Hepatocyte (in vitro differentiated cells): ENCODE measurements at regions not wholly inside any gene's neighbourhood (a gene's known extent, or its start where the extent isn't known, plus 50 kb on each side); places are given as distances from the start of the nearest gene placed in this dataset.

Experiments
- DNase-seq: peaks from one replicate; pipeline ENCODE4 v3.0.0-alpha.2; 2016; ENCODE audit warnings: low spot score
- H2AFZ ChIP-seq: fragments of 200-600 bp; sonication (generic); 2 replicates; pipeline ENCODE4 v1.6.0; 2016; ENCODE audit warnings: antibody characterized with exemption, mild to moderate bottlenecking
- H3K27ac ChIP-seq: fragments of 200-600 bp; sonication (generic); 2 replicates; pipeline ENCODE4 v1.5.1; 2016; ENCODE audit warnings: mild to moderate bottlenecking
- H3K27me3 ChIP-seq: fragments of 200-600 bp; sonication (generic); 2 replicates; pipeline ENCODE4 v1.6.1; 2016
- H3K36me3 ChIP-seq: fragments of 200-600 bp; sonication (generic); replicated peaks from 2 replicates; pipeline ENCODE4 v1.5.1; 2016; ENCODE audit warnings: low read depth; ENCODE audit not compliant: insufficient read depth
- H3K4me1 ChIP-seq: fragments of 200-600 bp; sonication (generic); 2 replicates; pipeline ENCODE4 v1.5.1; 2016; ENCODE audit warnings: mild to moderate bottlenecking, moderate library complexity; ENCODE audit not compliant: insufficient read depth
- H3K4me2 ChIP-seq: fragments of 200-600 bp; sonication (generic); 2 replicates; pipeline ENCODE4 v1.6.0; 2016
- H3K4me3 ChIP-seq: fragments of 200-600 bp; sonication (generic); 2 replicates; pipeline ENCODE4 v1.5.1; 2016; ENCODE audit warnings: mild to moderate bottlenecking
- H3K79me2 ChIP-seq: fragments of 200-600 bp; sonication (generic); 2 replicates; pipeline ENCODE4 v1.6.0; 2017; ENCODE audit warnings: mild to moderate bottlenecking
- H3K9me2 ChIP-seq: fragments of 200-600 bp; sonication (generic); replicated peaks from 2 replicates; pipeline ENCODE4 v1.6.0; 2017; ENCODE audit warnings: mild to moderate bottlenecking; ENCODE audit not compliant: insufficient read depth
- H3K9me3 ChIP-seq: fragments of 200-600 bp; sonication (generic); 2 replicates; pipeline ENCODE4 v1.5.1; 2016; ENCODE audit warnings: low read depth, mild to moderate bottlenecking
- H4K20me1 ChIP-seq: fragments of 200-600 bp; sonication (generic); 2 replicates; pipeline ENCODE4 v1.6.0; 2016; ENCODE audit warnings: mild to moderate bottlenecking; ENCODE audit not compliant: insufficient read depth, poor library complexity, severe bottlenecking
- EZH2 ChIP-seq: fragments of 200-600 bp; sonication (generic); IDR thresholded peaks from 2 replicates; pipeline ENCODE4 v1.6.1; 2016; ENCODE audit warnings: antibody characterized with exemption, mild to moderate bottlenecking, borderline replicate concordance
- EZH2phosphoT487 ChIP-seq: fragments of 200-600 bp; sonication (generic); IDR thresholded peaks from one replicate; pipeline ENCODE4 v1.6.1; 2018; ENCODE audit warnings: antibody characterized with exemption, mild to moderate bottlenecking, low read depth, moderate library complexity; ENCODE audit not compliant: unreplicated experiment, severe bottlenecking
- WGBS: methylation state at CpG from one replicate; pipeline ENCODE4 v1.1.6; 2016; ENCODE audit warnings: low lambda C conversion rate; ENCODE audit errors: missing lambda C conversion rate; 5-methylcytosine and 5-hydroxymethylcytosine counted together
- TF ChIP-seq, protein P1 (sequence below): fragments of 200-600 bp; sonication (generic); IDR thresholded peaks from 2 replicates; pipeline ENCODE4 v1.5.1; 2016; ENCODE audit warnings: antibody characterized with exemption, mild to moderate bottlenecking; ENCODE audit not compliant: poor library complexity

DNA sequence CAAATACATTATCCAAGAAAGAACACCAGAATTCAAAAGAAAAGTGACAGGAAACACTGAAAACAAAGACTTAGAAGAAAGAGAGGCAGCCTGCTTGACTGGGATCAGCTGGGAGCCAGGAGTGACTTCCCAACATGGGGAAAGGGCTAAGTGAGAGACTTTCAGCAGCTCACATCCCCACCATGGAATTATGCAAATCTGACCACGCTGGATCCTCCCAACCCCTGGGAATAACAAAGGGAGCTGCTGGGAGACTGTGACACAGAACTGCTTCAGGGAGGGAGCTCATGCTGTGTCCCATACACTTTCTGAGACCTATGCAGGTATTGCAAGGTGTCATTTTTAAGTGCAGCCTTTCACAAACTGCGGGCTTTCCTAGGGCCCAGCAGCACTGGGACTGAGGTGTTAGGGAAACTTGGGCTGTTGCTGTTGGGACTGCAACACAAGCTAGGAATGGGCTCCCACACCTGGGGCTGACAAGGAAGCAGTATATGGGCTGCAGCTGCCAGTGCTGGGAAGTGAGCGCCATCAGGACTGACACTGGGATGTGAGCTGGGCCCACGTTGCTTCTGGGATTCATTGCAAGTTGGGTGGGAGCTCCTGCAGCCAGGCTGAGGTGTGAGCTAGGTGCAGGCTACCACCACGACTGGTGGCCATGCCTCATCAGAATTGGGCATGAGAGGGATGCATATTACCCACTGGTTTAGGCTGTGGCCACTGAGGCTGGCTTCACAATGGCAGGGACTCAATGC, 139.1 kb downstream of the KDR start:
- no peaks in the 10 kb centered on the region for H3K9me2 ChIP-seq
- 76% methylated on average over 5 of the region's 5 CpGs for WGBS
- no peaks in the 10 kb centered on the region for H3K36me3 ChIP-seq
- no peak overlapping the region for H3K4me2 ChIP-seq
- no peak for TF ChIP-seq EZH2phosphoT487
- no peak for TF ChIP-seq EZH2
- TF ChIP-seq, protein P1, sequence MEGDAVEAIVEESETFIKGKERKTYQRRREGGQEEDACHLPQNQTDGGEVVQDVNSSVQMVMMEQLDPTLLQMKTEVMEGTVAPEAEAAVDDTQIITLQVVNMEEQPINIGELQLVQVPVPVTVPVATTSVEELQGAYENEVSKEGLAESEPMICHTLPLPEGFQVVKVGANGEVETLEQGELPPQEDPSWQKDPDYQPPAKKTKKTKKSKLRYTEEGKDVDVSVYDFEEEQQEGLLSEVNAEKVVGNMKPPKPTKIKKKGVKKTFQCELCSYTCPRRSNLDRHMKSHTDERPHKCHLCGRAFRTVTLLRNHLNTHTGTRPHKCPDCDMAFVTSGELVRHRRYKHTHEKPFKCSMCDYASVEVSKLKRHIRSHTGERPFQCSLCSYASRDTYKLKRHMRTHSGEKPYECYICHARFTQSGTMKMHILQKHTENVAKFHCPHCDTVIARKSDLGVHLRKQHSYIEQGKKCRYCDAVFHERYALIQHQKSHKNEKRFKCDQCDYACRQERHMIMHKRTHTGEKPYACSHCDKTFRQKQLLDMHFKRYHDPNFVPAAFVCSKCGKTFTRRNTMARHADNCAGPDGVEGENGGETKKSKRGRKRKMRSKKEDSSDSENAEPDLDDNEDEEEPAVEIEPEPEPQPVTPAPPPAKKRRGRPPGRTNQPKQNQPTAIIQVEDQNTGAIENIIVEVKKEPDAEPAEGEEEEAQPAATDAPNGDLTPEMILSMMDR = no peak
- no peak overlapping the region for H3K27ac ChIP-seq
- H3K27me3 ChIP-seq = no peaks in the 10 kb centered on the region
- no peaks in the 10 kb centered on the region for H4K20me1 ChIP-seq
- DNase-seq = no peak
- no peaks in the 10 kb centered on the region for H3K9me3 ChIP-seq
- no peak overlapping the region for H3K4me3 ChIP-seq
- H3K79me2 ChIP-seq = no peaks in the 10 kb centered on the region
- no peak overlapping the region for H2AFZ ChIP-seq
- no peaks in the 10 kb centered on the region for H3K4me1 ChIP-seq

DNA sequence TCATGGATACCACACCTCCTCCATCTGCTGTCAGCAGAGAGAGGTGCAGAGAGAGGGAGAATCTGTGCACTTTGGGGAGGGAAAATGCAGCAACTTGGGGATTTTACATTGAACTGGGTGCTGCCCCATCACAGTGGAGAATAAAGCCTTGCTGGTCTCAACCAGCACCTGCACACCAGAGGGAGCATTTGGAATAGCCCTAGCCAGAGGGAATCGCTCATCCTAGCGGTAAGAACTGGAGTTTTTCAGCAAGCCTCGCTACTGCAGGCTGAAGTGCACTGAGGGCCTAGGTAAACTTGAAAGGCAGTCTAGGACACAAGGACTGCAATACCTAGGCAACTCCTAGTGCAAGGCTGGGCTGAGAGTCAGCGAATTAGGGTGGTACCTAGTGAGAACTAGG, 148.7 kb downstream of the KDR start:
- Histone ChIP-seq H3K9me3 (no peaks in the 10 kb centered on the region), H2AFZ (no peak overlapping the region), H3K27me3 (no peaks in the 10 kb centered on the region), H3K4me2 (no peak overlapping the region), H4K20me1 (no peaks in the 10 kb centered on the region), H3K9me2 (no peaks in the 10 kb centered on the region), H3K27ac (no peak overlapping the region), H3K4me1 (no peaks in the 10 kb centered on the region), H3K36me3 (no peaks in the 10 kb centered on the region), H3K79me2 (no peaks in the 10 kb centered on the region), H3K4me3 (no peak overlapping the region)
- 71% methylated on average over 4 of the region's 4 CpGs for WGBS
- DNase-seq = no peak
- TF ChIP-seq EZH2 = no peak
- TF ChIP-seq, protein P1 = peak; percentile 16
- TF ChIP-seq EZH2phosphoT487 = no peak

DNA sequence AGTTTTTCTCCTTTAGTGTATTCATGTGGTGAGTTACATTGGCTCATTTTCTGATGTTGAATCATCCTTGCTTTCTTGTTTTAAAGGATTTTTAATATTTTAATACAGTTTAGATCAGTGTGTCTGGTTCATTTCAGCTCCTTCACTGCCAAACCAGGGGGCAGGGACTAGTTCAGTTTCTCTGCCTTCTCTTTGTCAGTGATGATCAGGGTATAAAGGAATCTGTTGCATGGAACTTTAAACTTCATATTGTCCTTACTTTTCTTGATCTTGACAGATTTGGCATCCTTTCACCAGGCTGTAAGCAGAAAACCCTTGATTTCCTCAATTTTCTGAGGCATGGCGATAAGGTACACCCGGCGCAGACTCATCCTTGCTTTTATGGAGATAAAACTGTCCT, 149.4 kb downstream of the KDR start:
- TF ChIP-seq EZH2 (no peak), EZH2phosphoT487 (no peak)
- TF ChIP-seq, protein P1 = no peak
- Histone ChIP-seq H3K4me1 (no peaks in the 10 kb centered on the region), H3K4me3 (no peak overlapping the region), H3K36me3 (no peaks in the 10 kb centered on the region), H3K27ac (no peak overlapping the region), H4K20me1 (no peaks in the 10 kb centered on the region), H2AFZ (no peak overlapping the region), H3K9me2 (no peaks in the 10 kb centered on the region), H3K4me2 (no peak overlapping the region), H3K9me3 (no peaks in the 10 kb centered on the region), H3K27me3 (no peaks in the 10 kb centered on the region), H3K79me2 (no peaks in the 10 kb centered on the region)
- DNase-seq = no peak
- WGBS = 82% methylated on average over 3 of the region's 3 CpGs
